Body of pancreas (tissue), 4 donors: ENCODE measurements at regions not wholly inside any gene's neighbourhood (a gene's known extent, or its start where the extent isn't known, plus 50 kb on each side); places are given as distances from the start of the nearest gene placed in this dataset.

Experiments used
- CTCF ChIP-seq, 7 experiments: fragments of 450-650 bp in 4 of 7; fragments of 200-600 bp in 3 of 7; sonication (generic) in 3 of 7; IDR thresholded peaks; one replicate each; pipeline ENCODE4 v1.5.1; 2016 to 2019; ENCODE audit warnings: antibody characterized with exemption in 7 of 7
- POLR2A ChIP-seq, 3 donors: fragments of 450-650 bp; IDR thresholded peaks; one replicate each; pipeline ENCODE4 v1.6.1; 2016; ENCODE audit warnings: antibody characterized with exemption in 3 of 3, mild to moderate bottlenecking in 2 of 3

- TF ChIP-seq CTCF (IDR thresholded peaks at IDR 0.05) (no peak), POLR2A (IDR thresholded peaks at IDR 0.05) (no peak)
These were observed 577.8 kb upstream of the NXPH2 start for GRCh38 chr2:139357972-139358371.
